ENCODE measurements at regions not wholly inside any gene's neighbourhood (a gene's known extent, or its start where the extent isn't known, plus 50 kb on each side); places are given as distances from the start of the nearest gene placed in this dataset.

- H3K79me2 ChIP-seq (ENCODE audit: insufficient read depth, low read length) = no peaks in the 10 kb centered on the region
- H2AFZ ChIP-seq (ENCODE audit: low read depth, low read length, severe bottlenecking) = no peak overlapping the region
- no peaks in the 10 kb centered on the region for H3K27me3 ChIP-seq (ENCODE audit: low read length)
- no peak overlapping the region for H3K27ac ChIP-seq (ENCODE audit: low read depth, low read length)
- H3K9me2 ChIP-seq (replicated peaks; ENCODE audit: insufficient read depth, low read length) = no peaks in the 10 kb centered on the region
- H4K20me1 ChIP-seq (ENCODE audit: low read depth, low read length) = no peaks in the 10 kb centered on the region
- H3K9me3 ChIP-seq (ENCODE audit: insufficient read depth, low read length) = no peaks in the 10 kb centered on the region
- H3F3A ChIP-seq (ENCODE audit: insufficient read depth) = no peaks in the 10 kb centered on the region
- no peaks in the 10 kb centered on the region for H3K36me3 ChIP-seq (ENCODE audit: low read length)
- H3K4me2 ChIP-seq (ENCODE audit: low read depth, low read length, poor library complexity, severe bottlenecking) = no peak overlapping the region
- H3K4me3 ChIP-seq (ENCODE audit: insufficient read depth, low read length, poor library complexity, severe bottlenecking) = no peak overlapping the region
- H3K9ac ChIP-seq (ENCODE audit: low read length) = no peak overlapping the region
- TF ChIP-seq EZH2phosphoT487 (conservative IDR thresholded peaks at IDR 0.05; ENCODE audit: low read length) = no peak
- no peak for TF ChIP-seq CTCF (IDR thresholded peaks at IDR 0.05; ENCODE audit: insufficient read depth, low read length, poor library complexity, severe bottlenecking)
Measured at GRCh38 chr6:6515691-6516607, 72.6 kb upstream of the LY86 start.

GRCh38 chr6:6516666-6517458 is 71.7 kb upstream of the LY86 start:
- no peak for TF ChIP-seq EZH2phosphoT487 (conservative IDR thresholded peaks at IDR 0.05; ENCODE audit: low read length)

GRCh38 chr6:6518631-6519427 is 69.7 kb upstream of the LY86 start:
- Histone ChIP-seq H3K36me3 (ENCODE audit: low read length) (no peaks in the 10 kb centered on the region), H3K9ac (ENCODE audit: low read length) (no peak overlapping the region), H4K20me1 (ENCODE audit: low read depth, low read length) (no peaks in the 10 kb centered on the region), H3K79me2 (ENCODE audit: insufficient read depth, low read length) (no peaks in the 10 kb centered on the region), H3K9me3 (ENCODE audit: insufficient read depth, low read length) (no peaks in the 10 kb centered on the region), H3K27ac (ENCODE audit: low read depth, low read length) (no peak overlapping the region), H3K4me3 (ENCODE audit: insufficient read depth, low read length, poor library complexity, severe bottlenecking) (no peak overlapping the region), H2AFZ (ENCODE audit: low read depth, low read length, severe bottlenecking) (no peak overlapping the region), H3F3A (ENCODE audit: insufficient read depth) (no peaks in the 10 kb centered on the region), H3K4me2 (ENCODE audit: low read depth, low read length, poor library complexity, severe bottlenecking) (no peak overlapping the region), H3K9me2 (replicated peaks; ENCODE audit: insufficient read depth, low read length) (no peaks in the 10 kb centered on the region), H3K27me3 (ENCODE audit: low read length) (no peaks in the 10 kb centered on the region)
- TF ChIP-seq EZH2phosphoT487 (conservative IDR thresholded peaks at IDR 0.05; ENCODE audit: low read length) (no peak), CTCF (IDR thresholded peaks at IDR 0.05; ENCODE audit: insufficient read depth, low read length, poor library complexity, severe bottlenecking) (no peak)

More at GRCh38 chr6:6516666-6517458, 71.7 kb upstream of the LY86 start:
- Histone ChIP-seq H3K9ac (ENCODE audit: low read length) (no peak overlapping the region), H3F3A (ENCODE audit: insufficient read depth) (no peaks in the 10 kb centered on the region), H2AFZ (ENCODE audit: low read depth, low read length, severe bottlenecking) (no peak overlapping the region), H3K36me3 (ENCODE audit: low read length) (no peaks in the 10 kb centered on the region), H3K27me3 (ENCODE audit: low read length) (no peaks in the 10 kb centered on the region), H3K27ac (ENCODE audit: low read depth, low read length) (no peak overlapping the region), H3K79me2 (ENCODE audit: insufficient read depth, low read length) (no peaks in the 10 kb centered on the region), H3K9me2 (replicated peaks; ENCODE audit: insufficient read depth, low read length) (no peaks in the 10 kb centered on the region), H4K20me1 (ENCODE audit: low read depth, low read length) (no peaks in the 10 kb centered on the region), H3K9me3 (ENCODE audit: insufficient read depth, low read length) (no peaks in the 10 kb centered on the region), H3K4me3 (ENCODE audit: insufficient read depth, low read length, poor library complexity, severe bottlenecking) (no peak overlapping the region), H3K4me2 (ENCODE audit: low read depth, low read length, poor library complexity, severe bottlenecking) (no peak overlapping the region)
